Activated B cell treated with CpG ODN at 0.5 μM for 24 hours (primary cell): ENCODE measurements at regions not wholly inside any gene's neighbourhood (a gene's known extent, or its start where the extent isn't known, plus 50 kb on each side); places are given as distances from the start of the nearest gene placed in this dataset.

Experiments
- ATAC-seq: fragments of 200-7000 bp; cut with Tn5 transposase; one replicate; pipeline ENCODE4 v1.10.0; 2021; ENCODE audit warnings: low read depth, mild to moderate bottlenecking, moderate library complexity
- CTCF ChIA-PET: fragments of 350-600 bp; sonication (Branson Sonifier 250); formaldehyde crosslinking; loops from one replicate; lab custom pipeline; 2021; ENCODE audit warnings: antibody characterized with exemption; lab: Charles Lee
- POLR2A ChIA-PET: fragments of 350-600 bp; sonication (Branson Sonifier 250); formaldehyde crosslinking; loops from one replicate; lab custom pipeline; 2021; ENCODE audit warnings: antibody characterized with exemption; lab: Charles Lee
- DNase-seq: peaks from one replicate; pipeline ENCODE4 v3.0.0; 2022
- H3K27ac Mint-ChIP-seq: one replicate; pipeline ENCODE4 v1.8.0; 2020; ENCODE audit warnings: mixed read lengths
- H3K27me3 Mint-ChIP-seq: one replicate; pipeline ENCODE4 v1.8.0; 2021; ENCODE audit warnings: mixed read lengths
- H3K36me3 Mint-ChIP-seq: one replicate; pipeline ENCODE4 v1.8.0; 2021; ENCODE audit warnings: low read depth, mixed read lengths
- H3K4me1 Mint-ChIP-seq: one replicate; pipeline ENCODE4 v1.8.0; 2021; ENCODE audit warnings: mixed read lengths
- H3K4me3 Mint-ChIP-seq: one replicate; pipeline ENCODE4 v1.8.0; 2020; ENCODE audit warnings: mild to moderate bottlenecking, mixed read lengths
- H3K9me3 Mint-ChIP-seq: one replicate; pipeline ENCODE4 v1.8.0; 2020; ENCODE audit warnings: mixed read lengths
- intact Hi-C: fragments of 100-400 bp; cut with micrococcal nuclease; formaldehyde crosslinking; loops from one replicate; pipeline ENCODE4 v1.15.1; 2024
- TF ChIP-seq, protein P1 (sequence below): fragments of 200-600 bp; IDR thresholded peaks from one replicate; pipeline ENCODE4 v1.8.0; 2022; ENCODE audit warnings: antibody characterized with exemption, mild to moderate bottlenecking

DNA sequence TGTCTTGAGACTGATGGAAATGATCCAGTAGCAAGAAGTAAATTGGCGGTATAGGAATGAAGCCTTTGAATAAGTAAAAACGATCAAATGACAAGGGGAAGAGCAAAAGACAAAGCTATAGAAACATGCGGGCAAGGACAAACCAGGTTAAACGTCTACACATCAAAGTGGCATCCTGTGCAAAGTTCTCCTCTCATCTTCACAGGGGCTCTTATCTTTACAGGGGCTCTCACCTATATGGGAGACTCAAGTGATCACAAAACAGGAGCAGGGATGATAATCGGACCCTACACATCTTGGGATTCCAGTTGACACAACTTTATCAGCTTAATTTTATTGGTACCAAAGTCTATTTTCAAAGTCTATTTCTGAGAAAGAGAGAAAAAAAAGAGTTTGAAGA is 1778.9 kb upstream of the CELF4 start:
- CTCF ChIA-PET, result interaction anchor here (0.6 kb wide), 1 partner anchor 13 kb away, joined by 3 read pairs; no protein-coding TSS in a partner anchor

GRCh38 chr18:39341129-39341528 is 1775.5 kb upstream of the CELF4 start:
- peaks cover 3% of the 10 kb centered on the region for H3K9me3 Mint-ChIP-seq
- DNase-seq (no peak), ATAC-seq (no peak)
- intact Hi-C loops, result no loop called here
- CTCF ChIA-PET, result no interaction called here
- H3K36me3 Mint-ChIP-seq, result no peaks in the 10 kb centered on the region
- H3K27me3 Mint-ChIP-seq, result no peaks in the 10 kb centered on the region
- H3K27ac Mint-ChIP-seq, result no peak overlapping the region
- POLR2A ChIA-PET, result no interaction called here
- H3K4me1 Mint-ChIP-seq, result no peaks in the 10 kb centered on the region
- TF ChIP-seq, protein P1, sequence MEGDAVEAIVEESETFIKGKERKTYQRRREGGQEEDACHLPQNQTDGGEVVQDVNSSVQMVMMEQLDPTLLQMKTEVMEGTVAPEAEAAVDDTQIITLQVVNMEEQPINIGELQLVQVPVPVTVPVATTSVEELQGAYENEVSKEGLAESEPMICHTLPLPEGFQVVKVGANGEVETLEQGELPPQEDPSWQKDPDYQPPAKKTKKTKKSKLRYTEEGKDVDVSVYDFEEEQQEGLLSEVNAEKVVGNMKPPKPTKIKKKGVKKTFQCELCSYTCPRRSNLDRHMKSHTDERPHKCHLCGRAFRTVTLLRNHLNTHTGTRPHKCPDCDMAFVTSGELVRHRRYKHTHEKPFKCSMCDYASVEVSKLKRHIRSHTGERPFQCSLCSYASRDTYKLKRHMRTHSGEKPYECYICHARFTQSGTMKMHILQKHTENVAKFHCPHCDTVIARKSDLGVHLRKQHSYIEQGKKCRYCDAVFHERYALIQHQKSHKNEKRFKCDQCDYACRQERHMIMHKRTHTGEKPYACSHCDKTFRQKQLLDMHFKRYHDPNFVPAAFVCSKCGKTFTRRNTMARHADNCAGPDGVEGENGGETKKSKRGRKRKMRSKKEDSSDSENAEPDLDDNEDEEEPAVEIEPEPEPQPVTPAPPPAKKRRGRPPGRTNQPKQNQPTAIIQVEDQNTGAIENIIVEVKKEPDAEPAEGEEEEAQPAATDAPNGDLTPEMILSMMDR, result no peak
- H3K4me3 Mint-ChIP-seq, result no peak overlapping the region

More for the DNA sequence above, 1778.9 kb upstream of the CELF4 start:
- H3K4me3 Mint-ChIP-seq, result no peak overlapping the region
- TF ChIP-seq, protein P1, result no peak
- H3K27ac Mint-ChIP-seq, result no peak overlapping the region
- H3K4me1 Mint-ChIP-seq, result no peaks in the 10 kb centered on the region
- POLR2A ChIA-PET, result no interaction called here
- ATAC-seq, result no peak
- no peaks in the 10 kb centered on the region for H3K9me3 Mint-ChIP-seq
- H3K36me3 Mint-ChIP-seq, result no peaks in the 10 kb centered on the region
- no peaks in the 10 kb centered on the region for H3K27me3 Mint-ChIP-seq
- intact Hi-C loops, result no loop called here
- no peak for DNase-seq

DNA sequence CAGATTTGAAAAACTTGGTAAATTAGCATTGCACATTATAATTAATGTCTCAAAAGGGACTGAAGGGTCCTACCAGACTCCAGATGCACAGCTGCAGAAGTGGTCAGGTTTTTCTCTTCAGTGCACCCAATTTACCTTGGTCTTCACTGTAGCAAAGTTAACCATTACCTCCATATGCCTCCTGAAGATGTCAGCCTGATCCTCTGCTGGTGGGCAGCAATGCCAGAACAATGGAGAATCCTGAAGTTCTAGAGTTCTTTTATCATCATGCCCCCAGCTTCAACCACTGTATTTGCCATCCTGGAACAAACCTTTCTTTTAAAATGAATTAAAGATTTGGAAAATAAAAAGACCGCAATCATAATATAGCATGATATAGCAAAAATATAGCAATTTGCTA is 1774.8 kb upstream of the CELF4 start:
- ChIA-PET POLR2A (no interaction called here), CTCF (no interaction called here)
- H3K27ac Mint-ChIP-seq, result no peak overlapping the region
- intact Hi-C loops, result no loop called here
- H3K4me1 Mint-ChIP-seq, result no peaks in the 10 kb centered on the region
- no peaks in the 10 kb centered on the region for H3K36me3 Mint-ChIP-seq
- TF ChIP-seq, protein P1, result no peak
- H3K9me3 Mint-ChIP-seq, result peaks cover 3% of the 10 kb centered on the region
- no peaks in the 10 kb centered on the region for H3K27me3 Mint-ChIP-seq
- DNase-seq, result no peak
- H3K4me3 Mint-ChIP-seq, result no peak overlapping the region
- ATAC-seq, result no peak

DNA sequence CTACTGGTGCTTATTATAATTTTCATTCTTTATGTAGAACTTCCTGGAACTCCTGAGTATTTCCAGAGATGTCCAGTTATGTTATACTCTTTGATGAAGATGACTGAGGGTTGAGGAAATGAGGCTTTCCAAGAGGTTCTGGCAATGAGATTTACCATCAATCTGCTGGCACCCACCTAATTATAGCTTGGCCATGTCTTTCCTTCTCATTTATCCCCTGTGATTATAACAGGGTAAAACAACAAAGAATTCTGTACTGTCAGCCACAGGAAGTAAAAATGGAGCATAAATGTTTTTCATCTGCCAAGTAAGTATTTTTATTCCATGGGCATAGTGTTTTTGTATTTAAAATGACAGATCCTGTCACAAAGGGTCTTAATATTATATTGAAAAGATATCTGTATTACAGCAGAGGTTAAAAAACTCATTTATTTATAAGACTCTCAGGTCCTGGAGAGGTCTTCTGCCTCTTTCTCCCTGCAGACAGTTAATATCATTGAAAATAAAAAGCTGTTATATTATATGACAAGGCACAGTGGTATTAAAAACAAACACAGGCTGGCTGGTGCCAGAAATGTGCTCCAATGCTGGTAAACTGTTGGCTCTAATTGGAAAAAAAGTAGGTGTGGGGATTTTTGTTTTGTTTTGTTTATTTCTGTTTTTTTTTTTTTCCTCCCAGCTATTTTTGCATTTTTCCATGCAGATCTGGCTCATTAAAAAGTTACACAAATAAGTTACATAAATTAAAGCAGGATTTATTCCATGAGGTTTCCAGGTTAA is 1764.1 kb upstream of the CELF4 start:
- TF ChIP-seq, protein P1, result no peak
- no peak for ATAC-seq
- Mint-ChIP-seq H3K4me1 (no peaks in the 10 kb centered on the region), H3K4me3 (no peak overlapping the region), H3K36me3 (no peaks in the 10 kb centered on the region), H3K27me3 (no peaks in the 10 kb centered on the region), H3K27ac (no peak overlapping the region), H3K9me3 (peaks cover 3% of the 10 kb centered on the region)
- POLR2A ChIA-PET, result no interaction called here
- DNase-seq, result no peak
- intact Hi-C loops, result no loop called here
- CTCF ChIA-PET, result no interaction called here

GRCh38 chr18:39326772-39327171 is 1761.2 kb upstream of the CELF4 start:
- CTCF ChIA-PET, result no interaction called here

More at GRCh38 chr18:39326772-39327171, 1761.2 kb upstream of the CELF4 start:
- Mint-ChIP-seq H3K4me1 (no peaks in the 10 kb centered on the region), H3K27me3 (no peaks in the 10 kb centered on the region), H3K27ac (no peak overlapping the region), H3K4me3 (no peak overlapping the region), H3K36me3 (no peaks in the 10 kb centered on the region), H3K9me3 (no peaks in the 10 kb centered on the region)
- intact Hi-C loops, result no loop called here
- POLR2A ChIA-PET, result no interaction called here
- no peak for DNase-seq
- TF ChIP-seq, protein P1, result no peak
- ATAC-seq, result no peak
